Progenitor cell of endocrine pancreas (in vitro differentiated cells): ENCODE measurements at regions not wholly inside any gene's neighbourhood (a gene's known extent, or its start where the extent isn't known, plus 50 kb on each side); places are given as distances from the start of the nearest gene placed in this dataset.

ENCODE experiments used
- DNase-seq: peaks from one replicate; pipeline ENCODE4 v3.0.0; 2021; ENCODE audit warnings: low spot score; ENCODE audit not compliant: unreplicated experiment
- H3K27ac Mint-ChIP-seq: 2 replicates; pipeline ENCODE4 v1.8.0; 2021; ENCODE audit warnings: mild to moderate bottlenecking, moderate library complexity, mixed read lengths
- H3K27me3 Mint-ChIP-seq: 2 replicates; pipeline ENCODE4 v1.8.0; 2021; ENCODE audit warnings: mixed read lengths
- H3K36me3 Mint-ChIP-seq: 2 replicates; pipeline ENCODE4 v1.8.0; 2022; ENCODE audit warnings: mixed read lengths; ENCODE audit not compliant: insufficient read depth
- H3K4me1 Mint-ChIP-seq: 2 replicates; pipeline ENCODE4 v1.8.0; 2021; ENCODE audit warnings: low read depth, mixed read lengths
- H3K4me3 Mint-ChIP-seq: 2 replicates; pipeline ENCODE4 v1.8.0; 2021; ENCODE audit warnings: low read depth, mild to moderate bottlenecking, moderate library complexity, mixed read lengths
- H3K9me3 Mint-ChIP-seq: 2 replicates; pipeline ENCODE4 v1.8.0; 2021; ENCODE audit warnings: low read depth, mixed read lengths
- TF ChIP-seq, protein P1 (sequence below): fragments of 200-600 bp; sonication (generic); IDR thresholded peaks from one replicate; pipeline ENCODE4 v1.5.0; 2021; ENCODE audit warnings: antibody characterized with exemption, mild to moderate bottlenecking; ENCODE audit not compliant: unreplicated experiment

DNA sequence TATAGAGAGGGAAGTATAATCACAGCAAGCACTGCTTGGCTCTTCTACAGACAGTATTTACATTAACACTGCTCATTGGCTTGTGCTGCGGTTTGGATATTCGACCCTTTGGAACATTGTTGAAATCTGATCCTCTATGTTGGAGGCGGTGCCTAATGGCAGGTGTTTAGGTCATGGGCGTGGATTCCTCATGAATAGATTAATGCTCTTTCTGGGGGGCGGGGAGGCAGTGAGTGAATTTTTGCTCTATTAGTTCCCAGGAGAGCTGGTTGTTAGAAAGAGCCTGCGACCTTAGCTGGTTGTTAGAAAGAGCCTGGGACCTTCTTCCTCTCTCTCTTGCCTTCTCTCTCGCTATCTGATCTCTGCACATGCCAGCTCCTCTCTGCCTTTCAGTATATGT lies 77.3 kb upstream of the SVIL start:
- no peak for DNase-seq
- H3K9me3 Mint-ChIP-seq: peaks cover 2% of the 10 kb centered on the region
- TF ChIP-seq, protein P1, sequence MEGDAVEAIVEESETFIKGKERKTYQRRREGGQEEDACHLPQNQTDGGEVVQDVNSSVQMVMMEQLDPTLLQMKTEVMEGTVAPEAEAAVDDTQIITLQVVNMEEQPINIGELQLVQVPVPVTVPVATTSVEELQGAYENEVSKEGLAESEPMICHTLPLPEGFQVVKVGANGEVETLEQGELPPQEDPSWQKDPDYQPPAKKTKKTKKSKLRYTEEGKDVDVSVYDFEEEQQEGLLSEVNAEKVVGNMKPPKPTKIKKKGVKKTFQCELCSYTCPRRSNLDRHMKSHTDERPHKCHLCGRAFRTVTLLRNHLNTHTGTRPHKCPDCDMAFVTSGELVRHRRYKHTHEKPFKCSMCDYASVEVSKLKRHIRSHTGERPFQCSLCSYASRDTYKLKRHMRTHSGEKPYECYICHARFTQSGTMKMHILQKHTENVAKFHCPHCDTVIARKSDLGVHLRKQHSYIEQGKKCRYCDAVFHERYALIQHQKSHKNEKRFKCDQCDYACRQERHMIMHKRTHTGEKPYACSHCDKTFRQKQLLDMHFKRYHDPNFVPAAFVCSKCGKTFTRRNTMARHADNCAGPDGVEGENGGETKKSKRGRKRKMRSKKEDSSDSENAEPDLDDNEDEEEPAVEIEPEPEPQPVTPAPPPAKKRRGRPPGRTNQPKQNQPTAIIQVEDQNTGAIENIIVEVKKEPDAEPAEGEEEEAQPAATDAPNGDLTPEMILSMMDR: no peak
- H3K36me3 Mint-ChIP-seq: peaks cover 24% of the 10 kb centered on the region
- peaks cover 6% of the 10 kb centered on the region for H3K4me1 Mint-ChIP-seq
- peak overlapping the region; percentile 38 for H3K27ac Mint-ChIP-seq
- H3K27me3 Mint-ChIP-seq: no peaks in the 10 kb centered on the region
- no peak overlapping the region for H3K4me3 Mint-ChIP-seq

DNA sequence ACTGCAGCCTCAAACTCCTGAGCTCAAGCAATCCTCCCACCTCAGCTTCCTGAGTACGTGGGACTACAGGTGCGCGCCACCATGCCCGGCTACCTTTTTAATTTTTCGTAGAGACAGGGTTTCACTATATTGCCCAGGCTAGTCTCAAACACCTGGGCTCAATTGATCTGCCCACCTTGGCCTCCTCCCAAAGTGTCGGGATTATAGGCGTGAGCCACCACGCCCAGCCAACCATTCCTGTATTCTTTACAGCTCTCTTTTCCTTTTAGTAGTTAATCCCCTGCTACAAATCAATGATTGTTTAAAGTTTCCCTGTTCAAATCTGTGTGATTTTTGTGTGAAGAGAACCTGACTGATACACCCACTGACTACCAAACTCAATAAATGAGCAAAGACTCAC lies 75.4 kb upstream of the SVIL start:
- Mint-ChIP-seq H3K27me3 (no peaks in the 10 kb centered on the region), H3K4me3 (no peak overlapping the region), H3K27ac (no peak overlapping the region), H3K9me3 (peaks cover 14% of the 10 kb centered on the region), H3K4me1 (peaks cover 6% of the 10 kb centered on the region), H3K36me3 (peaks cover 31% of the 10 kb centered on the region)
- no peak for DNase-seq
- TF ChIP-seq, protein P1: no peak

DNA sequence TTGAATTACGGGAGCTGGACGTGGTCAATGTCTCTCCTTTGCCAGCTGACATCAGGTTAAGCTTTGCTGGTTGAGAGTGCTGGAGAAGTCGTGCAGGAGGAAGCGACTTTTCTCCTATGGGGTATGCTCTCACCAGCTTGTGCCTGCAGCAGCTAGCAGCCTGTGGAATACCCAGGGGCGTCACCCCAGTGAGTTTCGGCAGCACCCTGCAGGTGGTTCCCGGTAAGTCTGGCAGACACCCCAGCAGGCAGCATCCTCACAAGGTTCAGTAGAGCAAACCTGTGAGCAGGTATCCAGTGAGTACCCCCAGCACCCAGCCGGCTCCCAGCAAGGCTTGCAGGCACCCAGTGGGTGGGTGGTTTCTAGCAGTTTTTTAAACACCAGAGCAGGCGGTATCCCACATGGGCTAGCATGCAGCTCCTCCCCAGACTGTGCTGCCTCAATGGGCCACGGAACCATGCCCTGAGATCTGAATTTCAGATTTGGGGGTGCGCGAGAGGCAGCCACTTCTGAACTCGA lies 74.8 kb upstream of the SVIL start:
- Mint-ChIP-seq H3K4me3 (no peak overlapping the region), H3K27ac (no peak overlapping the region), H3K9me3 (peaks cover 14% of the 10 kb centered on the region), H3K36me3 (peaks cover 31% of the 10 kb centered on the region), H3K4me1 (peaks cover 6% of the 10 kb centered on the region), H3K27me3 (no peaks in the 10 kb centered on the region)
- no peak for DNase-seq
- TF ChIP-seq, protein P1: no peak

DNA sequence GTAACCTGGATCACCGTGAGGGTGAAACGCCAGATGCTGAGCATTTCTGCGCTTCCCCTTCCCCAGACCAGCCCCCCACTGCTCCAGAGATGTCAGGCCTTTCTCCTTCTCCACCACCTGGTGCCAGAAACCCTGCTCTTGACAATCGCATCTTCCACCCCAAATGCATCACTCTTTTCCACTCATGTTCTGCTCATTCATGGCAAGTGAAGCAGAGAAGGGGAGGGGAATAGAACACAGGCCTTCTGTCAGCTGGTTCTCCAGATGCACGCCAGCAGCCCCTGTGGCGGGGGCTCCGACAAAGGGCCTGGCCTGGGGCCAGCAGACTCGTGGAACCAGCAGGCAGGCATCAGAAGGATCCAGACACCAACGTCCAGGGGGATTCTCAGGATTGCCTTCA lies 68.5 kb upstream of the SVIL start:
- H3K4me3 Mint-ChIP-seq: no peak overlapping the region
- peaks cover 19% of the 10 kb centered on the region for H3K36me3 Mint-ChIP-seq
- H3K27ac Mint-ChIP-seq: peak overlapping the region; percentile 62
- DNase-seq: no peak
- peaks cover 1% of the 10 kb centered on the region for H3K4me1 Mint-ChIP-seq
- TF ChIP-seq, protein P1: no peak
- no peaks in the 10 kb centered on the region for H3K27me3 Mint-ChIP-seq
- H3K9me3 Mint-ChIP-seq: peaks cover 14% of the 10 kb centered on the region

DNA sequence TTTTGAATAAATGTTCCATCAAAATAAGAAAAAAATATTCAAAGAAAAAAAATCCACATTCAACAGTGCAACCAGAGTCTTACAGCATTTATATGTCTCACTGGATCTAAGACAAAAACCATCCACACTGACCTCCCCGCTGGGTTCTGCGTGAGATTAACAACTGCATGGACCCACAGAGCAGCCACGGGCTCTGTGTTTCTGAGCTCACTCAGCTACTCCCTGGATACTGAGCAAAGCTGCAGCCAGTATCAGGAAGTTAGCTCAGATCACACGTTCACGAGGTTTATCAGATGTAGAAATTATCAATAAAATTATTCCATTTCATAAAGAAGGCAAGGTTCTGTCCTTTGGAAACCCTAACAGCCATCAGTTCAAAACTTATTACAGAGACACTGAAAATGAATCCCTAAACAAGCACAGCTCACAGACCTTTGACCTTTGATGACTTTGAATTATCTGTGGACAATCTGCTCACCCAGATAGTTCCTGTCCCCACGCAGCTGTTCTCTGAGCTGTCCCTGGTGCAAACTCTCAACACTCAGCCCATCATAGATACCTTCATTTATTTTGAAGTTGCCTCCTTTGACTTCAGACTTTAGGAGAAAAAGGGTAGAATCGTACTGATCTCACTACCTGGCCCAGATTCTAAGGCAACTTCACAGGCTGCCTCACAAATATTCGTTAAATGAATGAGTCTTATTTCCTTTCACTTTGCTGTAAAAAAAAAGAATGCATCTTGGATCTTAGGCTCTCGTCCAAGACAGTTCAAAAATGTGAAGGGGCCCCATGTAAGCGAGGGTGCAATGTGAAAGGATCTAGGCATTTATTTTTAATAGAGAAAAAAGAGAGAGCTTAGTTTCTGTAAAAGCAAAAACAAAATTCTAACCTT lies 67.7 kb upstream of the SVIL start:
- Mint-ChIP-seq H3K27me3 (no peaks in the 10 kb centered on the region), H3K9me3 (peaks cover 14% of the 10 kb centered on the region), H3K4me3 (no peak overlapping the region), H3K36me3 (peaks cover 17% of the 10 kb centered on the region), H3K4me1 (peaks cover 1% of the 10 kb centered on the region), H3K27ac (no peak overlapping the region)
- TF ChIP-seq, protein P1: no peak
- DNase-seq: no peak
